ENCODE measurements at regions not wholly inside any gene's neighbourhood (a gene's known extent, or its start where the extent isn't known, plus 50 kb on each side); places are given as distances from the start of the nearest gene placed in this dataset.

GRCh38 chr1:29900712-29901111 lies 664.4 kb downstream of the PTPRU start:
- TF ChIP-seq POLR2A (IDR thresholded peaks at IDR 0.05; ENCODE audit: low read depth, low read length) (no peak), POLR2AphosphoS5 (IDR thresholded peaks at IDR 0.05; ENCODE audit: low read depth, low read length) (no peak), TAF1 (IDR thresholded peaks at IDR 0.05; ENCODE audit: borderline replicate concordance, low read depth, low read length) (no peak)
